HEK293T (cell line): ENCODE measurements at regions not wholly inside any gene's neighbourhood (a gene's known extent, or its start where the extent isn't known, plus 50 kb on each side); places are given as distances from the start of the nearest gene placed in this dataset.

Experiments
- ARNT ChIP-seq: fragments of 450-650 bp; IDR thresholded peaks from 2 replicates; pipeline ENCODE4 v1.6.1; 2017; ENCODE audit warnings: mild to moderate bottlenecking
- BHLHE40 ChIP-seq: fragments of 450-650 bp; IDR thresholded peaks from 2 replicates; pipeline ENCODE4 v1.6.1; 2016; ENCODE audit warnings: mild to moderate bottlenecking, moderate library complexity, borderline replicate concordance
- CTBP1 ChIP-seq: fragments of 450-650 bp; IDR thresholded peaks from 2 replicates; pipeline ENCODE4 v1.6.1; 2016; ENCODE audit warnings: borderline replicate concordance
- ELF4 ChIP-seq: fragments of 450-650 bp; IDR thresholded peaks from 2 replicates; pipeline ENCODE4 v1.6.1; 2017; ENCODE audit warnings: antibody characterized with exemption
- FOXK2 ChIP-seq: fragments of 450-650 bp; IDR thresholded peaks from 2 replicates; pipeline ENCODE4 v1.6.1; 2016; ENCODE audit warnings: mild to moderate bottlenecking
- FOXM1 ChIP-seq: fragments of 450-650 bp; IDR thresholded peaks from 2 replicates; pipeline ENCODE4 v1.6.1; 2017; ENCODE audit warnings: mild to moderate bottlenecking, borderline replicate concordance
- SP1 ChIP-seq: fragments of 450-650 bp; IDR thresholded peaks from 2 replicates; pipeline ENCODE4 v1.6.1; 2017
- SUZ12 ChIP-seq: fragments of 450-650 bp; IDR thresholded peaks from 2 replicates; pipeline ENCODE4 v1.6.1; 2016; ENCODE audit warnings: mild to moderate bottlenecking
- TARDBP ChIP-seq: fragments of 450-650 bp; IDR thresholded peaks from 2 replicates; pipeline ENCODE4 v1.6.1; 2016
- TF ChIP-seq, protein P1 (sequence below): fragments of 450-650 bp; IDR thresholded peaks from 2 replicates; pipeline ENCODE4 v1.6.1; 2016

GRCh38 chr12:42969355-42969754 is 379.8 kb upstream of the PRICKLE1 start:
- TF ChIP-seq FOXM1 (no peak), SUZ12 (no peak), BHLHE40 (no peak), CTBP1 (no peak), TARDBP (no peak), FOXK2 (no peak), ARNT (no peak), SP1 (no peak), ELF4 (no peak)
- TF ChIP-seq, protein P1, sequence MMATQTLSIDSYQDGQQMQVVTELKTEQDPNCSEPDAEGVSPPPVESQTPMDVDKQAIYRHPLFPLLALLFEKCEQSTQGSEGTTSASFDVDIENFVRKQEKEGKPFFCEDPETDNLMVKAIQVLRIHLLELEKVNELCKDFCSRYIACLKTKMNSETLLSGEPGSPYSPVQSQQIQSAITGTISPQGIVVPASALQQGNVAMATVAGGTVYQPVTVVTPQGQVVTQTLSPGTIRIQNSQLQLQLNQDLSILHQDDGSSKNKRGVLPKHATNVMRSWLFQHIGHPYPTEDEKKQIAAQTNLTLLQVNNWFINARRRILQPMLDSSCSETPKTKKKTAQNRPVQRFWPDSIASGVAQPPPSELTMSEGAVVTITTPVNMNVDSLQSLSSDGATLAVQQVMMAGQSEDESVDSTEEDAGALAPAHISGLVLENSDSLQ: no peak
